Parathyroid adenoma (tissue), 2 donors: ENCODE measurements at regions not wholly inside any gene's neighbourhood (a gene's known extent, or its start where the extent isn't known, plus 50 kb on each side); places are given as distances from the start of the nearest gene placed in this dataset.

Experiments used
- H2AFZ ChIP-seq: fragments of 300-600 bp; sonication (generic); one replicate; pipeline ENCODE4 v1.7.0; 2017; ENCODE audit warnings: antibody characterized with exemption, mild to moderate bottlenecking
- H3K27ac ChIP-seq: fragments of 300-600 bp; sonication (generic); one replicate; pipeline ENCODE4 v1.7.0; 2017
- H3K27me3 ChIP-seq: fragments of 300-600 bp; sonication (generic); one replicate; pipeline ENCODE4 v1.7.0; 2017; ENCODE audit warnings: low read length; ENCODE audit not compliant: control insufficient read depth, insufficient read depth
- H3K36me3 ChIP-seq: fragments of 300-600 bp; sonication (generic); one replicate; pipeline ENCODE4 v1.7.0; 2017; ENCODE audit warnings: low read length; ENCODE audit not compliant: control insufficient read depth, insufficient read depth
- H3K4me1 ChIP-seq: fragments of 300-600 bp; sonication (generic); one replicate; pipeline ENCODE4 v1.7.0; 2017; ENCODE audit warnings: control low read depth
- H3K4me2 ChIP-seq: fragments of 300-600 bp; sonication (generic); one replicate; pipeline ENCODE4 v1.7.0; 2017; ENCODE audit warnings: low read length
- H3K4me3 ChIP-seq: fragments of 300-600 bp; sonication (generic); one replicate; pipeline ENCODE4 v1.7.0; 2017; ENCODE audit warnings: low read depth, low read length
- H3K79me2 ChIP-seq: fragments of 300-600 bp; sonication (generic); one replicate; pipeline ENCODE4 v1.7.0; 2017; ENCODE audit warnings: control low read depth
- H3K9ac ChIP-seq: fragments of 300-600 bp; sonication (generic); one replicate; pipeline ENCODE4 v1.7.0; 2017; ENCODE audit warnings: mild to moderate bottlenecking
- H3K9me3 ChIP-seq: fragments of 300-600 bp; sonication (generic); one replicate; pipeline ENCODE4 v1.7.0; 2017; ENCODE audit warnings: low read length; ENCODE audit not compliant: control insufficient read depth
- TF ChIP-seq, protein P1 (sequence below): fragments of 300-600 bp; sonication (generic); IDR thresholded peaks from one replicate; pipeline ENCODE4 v1.7.0; 2017; ENCODE audit warnings: antibody characterized with exemption, mild to moderate bottlenecking
- donor health status: primary hyperparathyroidism.

DNA sequence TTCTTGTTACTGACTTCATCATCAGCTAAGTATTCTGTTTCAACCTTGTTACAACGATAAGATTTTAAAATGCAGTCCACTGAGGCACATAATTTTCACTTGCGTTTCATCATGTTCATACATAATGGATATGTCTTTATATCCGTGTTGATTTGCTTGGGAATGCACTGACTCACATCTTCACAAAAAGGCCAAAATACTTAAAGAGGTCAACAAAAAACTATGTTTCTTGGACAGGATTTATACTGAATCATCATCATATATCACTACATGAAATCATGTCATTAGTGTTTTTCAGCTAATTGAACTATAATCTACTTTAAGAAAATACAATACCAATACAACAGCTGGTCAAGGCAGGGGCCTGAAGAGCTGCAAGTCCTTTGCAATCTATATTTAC lies 324.5 kb upstream of the KLF6 start:
- H3K4me2 ChIP-seq = no peak overlapping the region
- no peaks in the 10 kb centered on the region for H3K27me3 ChIP-seq
- H2AFZ ChIP-seq = no peak overlapping the region
- TF ChIP-seq, protein P1, sequence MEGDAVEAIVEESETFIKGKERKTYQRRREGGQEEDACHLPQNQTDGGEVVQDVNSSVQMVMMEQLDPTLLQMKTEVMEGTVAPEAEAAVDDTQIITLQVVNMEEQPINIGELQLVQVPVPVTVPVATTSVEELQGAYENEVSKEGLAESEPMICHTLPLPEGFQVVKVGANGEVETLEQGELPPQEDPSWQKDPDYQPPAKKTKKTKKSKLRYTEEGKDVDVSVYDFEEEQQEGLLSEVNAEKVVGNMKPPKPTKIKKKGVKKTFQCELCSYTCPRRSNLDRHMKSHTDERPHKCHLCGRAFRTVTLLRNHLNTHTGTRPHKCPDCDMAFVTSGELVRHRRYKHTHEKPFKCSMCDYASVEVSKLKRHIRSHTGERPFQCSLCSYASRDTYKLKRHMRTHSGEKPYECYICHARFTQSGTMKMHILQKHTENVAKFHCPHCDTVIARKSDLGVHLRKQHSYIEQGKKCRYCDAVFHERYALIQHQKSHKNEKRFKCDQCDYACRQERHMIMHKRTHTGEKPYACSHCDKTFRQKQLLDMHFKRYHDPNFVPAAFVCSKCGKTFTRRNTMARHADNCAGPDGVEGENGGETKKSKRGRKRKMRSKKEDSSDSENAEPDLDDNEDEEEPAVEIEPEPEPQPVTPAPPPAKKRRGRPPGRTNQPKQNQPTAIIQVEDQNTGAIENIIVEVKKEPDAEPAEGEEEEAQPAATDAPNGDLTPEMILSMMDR = no peak
- H3K36me3 ChIP-seq = no peaks in the 10 kb centered on the region
- no peak overlapping the region for H3K4me3 ChIP-seq
- no peak overlapping the region for H3K27ac ChIP-seq
- no peaks in the 10 kb centered on the region for H3K79me2 ChIP-seq
- H3K9ac ChIP-seq = no peak overlapping the region
- H3K4me1 ChIP-seq = no peaks in the 10 kb centered on the region
- no peaks in the 10 kb centered on the region for H3K9me3 ChIP-seq

DNA sequence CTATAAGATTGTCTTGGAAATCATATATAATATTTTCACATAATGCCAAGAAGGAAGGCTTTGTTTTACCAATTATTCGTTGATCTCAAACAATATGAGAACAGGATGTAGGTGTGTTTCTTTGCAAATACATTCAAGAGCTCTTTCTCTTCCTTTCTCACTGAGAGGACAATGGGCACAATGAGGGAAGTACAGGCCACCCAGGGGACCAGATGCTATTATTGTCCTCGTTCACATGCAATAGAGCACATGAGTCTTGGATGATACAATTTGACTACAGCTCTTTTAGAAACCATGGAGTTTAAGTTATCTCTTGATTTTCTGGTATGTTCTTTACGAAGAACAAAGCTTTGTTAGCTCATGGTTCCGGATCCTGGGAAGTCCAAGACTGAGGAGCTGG lies 323.7 kb upstream of the KLF6 start:
- H3K4me3 ChIP-seq = no peak overlapping the region
- no peaks in the 10 kb centered on the region for H3K36me3 ChIP-seq
- TF ChIP-seq, protein P1 = no peak
- H3K27ac ChIP-seq = no peak overlapping the region
- H3K4me1 ChIP-seq = no peaks in the 10 kb centered on the region
- H3K79me2 ChIP-seq = no peaks in the 10 kb centered on the region
- H2AFZ ChIP-seq = no peak overlapping the region
- no peak overlapping the region for H3K4me2 ChIP-seq
- no peak overlapping the region for H3K9ac ChIP-seq
- H3K9me3 ChIP-seq = no peaks in the 10 kb centered on the region
- H3K27me3 ChIP-seq = no peaks in the 10 kb centered on the region

DNA sequence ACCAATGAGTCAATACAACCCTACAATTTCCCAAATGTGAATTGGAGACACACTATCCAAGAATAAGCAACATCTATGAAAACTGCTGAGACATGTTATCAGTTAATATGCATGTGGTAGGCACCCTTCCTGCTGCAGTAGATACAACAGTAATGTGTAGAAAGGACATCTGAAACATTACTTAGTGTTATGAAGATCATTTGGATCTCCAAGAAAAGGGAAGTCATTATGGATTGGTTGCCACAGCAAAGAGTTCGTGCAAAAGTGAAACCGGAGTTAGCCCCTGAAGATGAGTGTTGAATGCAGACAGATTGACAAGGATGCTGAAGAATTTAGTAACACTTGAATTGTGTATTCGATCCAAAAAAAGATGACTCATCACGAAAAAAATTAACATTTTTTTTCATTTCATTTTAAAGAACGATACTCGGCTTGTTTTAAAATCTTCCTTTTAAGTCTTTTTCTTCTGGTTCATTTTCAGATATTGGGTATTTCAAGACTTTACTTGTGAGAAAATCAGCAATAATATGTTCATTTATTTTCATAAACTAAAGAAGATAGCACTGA lies 322.4 kb upstream of the KLF6 start:
- Histone ChIP-seq H3K4me3 (no peak overlapping the region), H3K4me2 (no peak overlapping the region), H3K4me1 (no peaks in the 10 kb centered on the region), H2AFZ (no peak overlapping the region), H3K79me2 (no peaks in the 10 kb centered on the region), H3K27me3 (no peaks in the 10 kb centered on the region), H3K27ac (no peak overlapping the region), H3K36me3 (no peaks in the 10 kb centered on the region), H3K9ac (no peak overlapping the region), H3K9me3 (no peaks in the 10 kb centered on the region)
- TF ChIP-seq, protein P1 = no peak

DNA sequence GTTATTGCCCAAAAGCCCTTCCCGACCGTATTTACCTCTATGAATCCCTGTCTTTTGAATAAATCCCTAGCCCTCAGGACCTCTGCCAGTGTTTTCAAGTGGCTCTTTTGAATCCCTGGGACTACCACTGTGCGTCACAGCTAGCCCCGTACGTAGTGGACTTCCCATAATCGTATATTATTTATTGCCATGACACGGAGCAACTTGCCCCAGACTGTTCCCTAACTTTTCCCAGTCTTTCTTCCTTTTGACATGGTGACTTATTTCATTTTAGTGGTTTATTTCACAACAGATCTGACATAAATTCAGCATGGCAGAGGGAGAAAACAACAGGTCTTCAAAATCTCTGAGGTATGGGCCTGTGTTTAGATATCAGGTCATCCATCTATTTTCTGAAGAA lies 318.6 kb upstream of the KLF6 start:
- H3K9me3 ChIP-seq = no peaks in the 10 kb centered on the region
- H3K9ac ChIP-seq = no peak overlapping the region
- H3K4me3 ChIP-seq = no peak overlapping the region
- TF ChIP-seq, protein P1 = no peak
- no peaks in the 10 kb centered on the region for H3K79me2 ChIP-seq
- no peak overlapping the region for H3K4me2 ChIP-seq
- no peak overlapping the region for H2AFZ ChIP-seq
- no peak overlapping the region for H3K27ac ChIP-seq
- no peaks in the 10 kb centered on the region for H3K4me1 ChIP-seq
- H3K36me3 ChIP-seq = no peaks in the 10 kb centered on the region
- H3K27me3 ChIP-seq = no peaks in the 10 kb centered on the region

DNA sequence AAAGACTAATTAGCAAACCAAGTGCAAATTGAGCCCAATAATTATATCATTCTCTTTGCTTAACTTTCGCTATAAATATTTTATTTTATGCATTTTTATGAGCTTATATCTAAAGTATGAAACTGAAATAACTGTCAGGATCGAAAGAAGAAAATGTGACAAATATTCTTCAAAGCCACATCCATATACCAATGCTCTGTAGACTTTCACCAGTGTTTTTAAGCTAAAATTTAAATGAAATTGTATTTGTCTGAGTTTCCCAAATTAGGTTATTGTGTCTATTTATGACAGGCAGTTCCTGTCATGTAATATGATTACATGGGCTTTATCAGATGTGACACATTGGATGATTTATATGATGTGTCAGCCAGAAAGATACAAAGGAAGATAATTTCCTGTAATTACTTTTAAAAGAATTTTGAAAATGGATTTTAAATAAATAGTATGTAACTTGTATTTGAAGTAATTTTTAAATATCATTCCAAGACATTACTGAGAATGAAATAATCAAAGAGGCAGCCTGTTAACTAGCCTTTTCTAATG lies 317.9 kb upstream of the KLF6 start:
- Histone ChIP-seq H2AFZ (no peak overlapping the region), H3K4me1 (no peaks in the 10 kb centered on the region), H3K9me3 (no peaks in the 10 kb centered on the region), H3K4me2 (no peak overlapping the region), H3K36me3 (no peaks in the 10 kb centered on the region), H3K4me3 (no peak overlapping the region), H3K79me2 (no peaks in the 10 kb centered on the region), H3K9ac (no peak overlapping the region), H3K27ac (no peak overlapping the region), H3K27me3 (no peaks in the 10 kb centered on the region)
- TF ChIP-seq, protein P1 = no peak
